Ectodermal cell (in vitro differentiated cells): ENCODE measurements at regions not wholly inside any gene's neighbourhood (a gene's known extent, or its start where the extent isn't known, plus 50 kb on each side); places are given as distances from the start of the nearest gene placed in this dataset.

Experiments
- H3K27ac ChIP-seq: 2 replicates; pipeline ENCODE4 v1.7.0; 2013; ENCODE audit warnings: mild to moderate bottlenecking, low read depth, low read length; ENCODE audit not compliant: insufficient read depth, poor library complexity, severe bottlenecking
- H3K27me3 ChIP-seq: 2 replicates; pipeline ENCODE4 v1.7.0; 2013; ENCODE audit warnings: mild to moderate bottlenecking, low read length; ENCODE audit not compliant: insufficient read depth, control insufficient read depth, poor library complexity, severe bottlenecking
- H3K36me3 ChIP-seq: one replicate; pipeline ENCODE4 v1.7.0; 2013; ENCODE audit warnings: low read length; ENCODE audit not compliant: control insufficient read depth, insufficient read depth
- H3K4me1 ChIP-seq: one replicate; pipeline ENCODE4 v1.7.0; 2013; ENCODE audit warnings: low read length; ENCODE audit not compliant: control insufficient read depth, insufficient read depth
- H3K4me3 ChIP-seq: 2 replicates; pipeline ENCODE4 v1.7.0; 2013; ENCODE audit warnings: low read depth, low read length, control low read depth; ENCODE audit not compliant: insufficient read depth
- H3K9me3 ChIP-seq: 2 replicates; pipeline ENCODE4 v1.7.0; 2013; ENCODE audit warnings: mild to moderate bottlenecking, low read length, moderate library complexity; ENCODE audit not compliant: control insufficient read depth
- WGBS, 2 experiments: methylation state at CpG; one replicate each; pipeline ENCODE4 v1.1.7; 2013; ENCODE audit warnings: missing lambda C conversion rate in 2 of 2; 5-methylcytosine and 5-hydroxymethylcytosine counted together

DNA sequence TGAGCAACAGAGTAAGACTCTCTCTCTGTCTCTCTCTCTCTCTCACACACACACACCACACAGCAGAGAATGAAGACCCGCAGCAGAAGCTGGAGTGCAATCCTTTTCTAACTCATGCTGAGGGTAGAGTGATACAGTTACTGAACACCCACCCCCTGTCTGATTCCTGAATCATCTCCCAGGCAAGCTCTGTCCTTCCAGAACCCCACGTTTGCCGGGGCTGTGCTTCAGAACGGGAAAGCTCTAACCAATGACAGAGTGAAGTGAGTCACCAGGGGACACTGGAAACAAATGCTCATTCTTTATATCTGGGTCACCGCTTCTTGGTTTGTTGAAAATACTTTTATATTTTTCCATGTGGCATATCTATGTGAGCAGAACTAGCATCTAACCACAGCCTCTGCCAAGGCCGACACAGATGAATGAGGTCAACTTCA lies 553.7 kb upstream of the AMELY start:
- H3K4me3 ChIP-seq = no peak overlapping the region
- no peaks in the 10 kb centered on the region for H3K36me3 ChIP-seq
- H3K27ac ChIP-seq = no peak overlapping the region
- H3K27me3 ChIP-seq = no peaks in the 10 kb centered on the region
- H3K4me1 ChIP-seq = no peaks in the 10 kb centered on the region
- 89 to 93% methylated on average over 6 of the region's 6 CpGs for WGBS, 2 experiments
- no peaks in the 10 kb centered on the region for H3K9me3 ChIP-seq

DNA sequence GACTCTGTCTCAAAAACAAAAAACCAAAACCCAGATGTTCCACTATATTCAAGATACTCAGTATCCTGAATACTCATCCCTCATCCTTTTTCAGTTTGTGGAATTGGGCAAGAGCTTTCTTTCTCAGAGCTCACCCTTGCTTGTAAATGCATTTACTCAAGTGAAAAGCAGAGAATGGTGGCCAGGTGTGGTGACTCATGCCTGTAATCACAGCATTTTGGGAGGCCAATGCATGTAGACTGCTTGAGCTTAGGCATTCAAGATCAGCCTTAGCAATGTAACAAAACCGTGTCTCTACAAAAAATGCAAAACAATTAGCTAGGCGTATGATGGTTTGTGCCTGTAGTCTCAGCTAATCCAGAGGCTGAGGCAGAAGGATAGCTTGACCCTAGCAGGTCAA lies 553.2 kb upstream of the AMELY start:
- Histone ChIP-seq H3K4me3 (no peak overlapping the region), H3K27me3 (no peaks in the 10 kb centered on the region), H3K9me3 (no peaks in the 10 kb centered on the region), H3K4me1 (no peaks in the 10 kb centered on the region), H3K36me3 (no peaks in the 10 kb centered on the region), H3K27ac (no peak overlapping the region)
- WGBS, 2 experiments = 67 to 88% methylated on average over 2 of the region's 2 CpGs

DNA sequence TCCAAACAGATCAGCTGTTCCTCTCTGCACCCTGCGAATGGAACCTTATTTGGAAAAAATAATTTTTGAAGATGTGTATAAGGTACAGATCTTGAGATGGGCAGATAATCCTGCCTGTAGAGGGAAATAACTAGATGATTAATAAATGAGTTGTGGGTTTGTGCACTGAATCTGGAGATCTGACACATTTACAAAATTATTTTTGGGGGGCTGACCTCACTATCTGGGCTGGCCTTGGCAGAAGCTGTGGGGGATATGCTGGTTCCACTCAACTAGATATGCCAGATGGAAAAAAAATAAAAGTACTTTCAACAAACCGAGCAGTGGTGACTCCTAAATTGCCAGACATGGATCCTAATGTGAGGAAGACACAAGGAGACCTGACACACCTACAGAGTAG lies 552.2 kb upstream of the AMELY start:
- Histone ChIP-seq H3K9me3 (no peaks in the 10 kb centered on the region), H3K27me3 (no peaks in the 10 kb centered on the region), H3K4me1 (no peaks in the 10 kb centered on the region), H3K4me3 (no peak overlapping the region), H3K36me3 (no peaks in the 10 kb centered on the region), H3K27ac (no peak overlapping the region)
- WGBS, 2 experiments = 94 to 100% methylated on average over 2 of the region's 2 CpGs

DNA sequence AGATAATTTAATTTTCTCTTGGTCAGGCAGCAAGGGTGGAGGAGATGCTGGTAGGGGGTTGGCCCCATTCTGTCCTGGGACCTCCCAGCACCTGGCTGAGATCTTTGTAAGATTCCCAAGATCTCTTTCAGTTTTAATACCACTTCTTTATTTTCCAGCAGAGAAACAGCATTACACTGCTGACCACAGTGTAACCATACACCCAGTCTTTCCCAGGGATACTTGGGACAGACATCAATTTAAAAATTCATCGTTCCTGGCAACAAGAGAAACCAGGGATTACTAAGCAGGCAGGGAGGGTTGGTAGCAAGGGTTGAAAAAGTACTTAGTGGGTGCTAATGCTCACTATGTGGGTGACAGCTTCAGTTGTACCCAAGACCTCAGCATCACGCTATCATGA lies 551.6 kb upstream of the AMELY start:
- Histone ChIP-seq H3K9me3 (no peaks in the 10 kb centered on the region), H3K27ac (no peak overlapping the region), H3K4me1 (no peaks in the 10 kb centered on the region), H3K36me3 (no peaks in the 10 kb centered on the region), H3K27me3 (no peaks in the 10 kb centered on the region), H3K4me3 (no peak overlapping the region)
- 95 to 100% methylated on average over 1 to 2 of the region's 2 CpGs for whole genome bisulfite sequencing, 2 experiments

DNA sequence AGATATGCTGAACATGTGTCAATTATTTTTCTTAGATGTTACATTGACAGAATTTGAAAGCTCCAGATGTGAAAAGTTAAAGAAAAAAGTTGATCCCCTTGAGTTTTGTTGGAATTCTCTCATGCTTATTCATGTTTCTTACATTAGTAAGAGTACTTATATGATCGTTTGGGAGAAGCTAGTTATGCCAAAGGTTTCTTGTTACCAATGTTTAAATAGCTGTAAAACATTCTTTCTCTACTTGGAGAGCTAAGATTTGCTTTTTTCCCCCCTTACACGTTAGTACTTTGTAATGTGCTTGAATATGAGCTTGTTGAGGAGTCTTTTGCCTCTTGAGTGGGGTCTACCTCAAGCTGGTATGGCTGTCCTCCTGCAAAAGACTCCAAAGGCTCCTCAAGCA lies 551.1 kb upstream of the AMELY start:
- H3K36me3 ChIP-seq = no peaks in the 10 kb centered on the region
- H3K27me3 ChIP-seq = no peaks in the 10 kb centered on the region
- no peaks in the 10 kb centered on the region for H3K9me3 ChIP-seq
- H3K27ac ChIP-seq = no peak overlapping the region
- H3K4me1 ChIP-seq = no peaks in the 10 kb centered on the region
- H3K4me3 ChIP-seq = no peak overlapping the region
- WGBS, 2 experiments = no CpG with 5 or more reads among the region's 2 CpGs

DNA sequence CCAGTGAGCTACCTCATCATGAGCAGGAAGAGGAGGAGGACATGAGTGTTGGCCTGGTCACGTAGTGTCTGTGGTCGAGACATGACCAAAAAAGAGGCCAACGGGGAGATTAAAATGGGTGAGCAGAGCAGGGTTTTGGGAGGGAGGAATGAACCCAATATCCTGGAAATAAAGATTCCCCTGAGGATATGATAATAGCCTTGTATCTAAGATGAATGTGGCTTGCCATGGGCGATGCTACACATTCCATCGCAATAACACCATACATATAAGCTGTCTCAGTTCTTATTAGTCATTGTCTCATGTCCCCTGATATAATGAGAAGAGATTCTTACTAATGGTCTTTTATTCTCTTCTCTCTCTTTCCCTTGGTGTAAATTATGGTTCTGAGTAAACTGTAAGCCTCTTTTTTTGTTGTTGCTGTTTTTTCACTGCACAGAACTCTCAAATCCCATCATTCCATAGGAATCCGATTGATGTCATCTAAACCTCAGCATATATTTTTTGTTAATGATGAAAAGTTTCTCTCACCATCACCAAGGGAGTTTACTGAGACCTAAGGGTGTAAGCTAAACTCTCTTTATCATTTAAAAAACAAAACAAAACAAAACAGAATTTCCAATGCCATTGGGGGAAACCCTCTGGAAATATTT lies 550.4 kb upstream of the AMELY start:
- H3K9me3 ChIP-seq = no peaks in the 10 kb centered on the region
- H3K4me3 ChIP-seq = no peak overlapping the region
- WGBS, 2 experiments = 94 to 96% methylated on average over 3 of the region's 6 CpGs
- no peaks in the 10 kb centered on the region for H3K36me3 ChIP-seq
- H3K27me3 ChIP-seq = no peaks in the 10 kb centered on the region
- H3K27ac ChIP-seq = no peak overlapping the region
- no peaks in the 10 kb centered on the region for H3K4me1 ChIP-seq

DNA sequence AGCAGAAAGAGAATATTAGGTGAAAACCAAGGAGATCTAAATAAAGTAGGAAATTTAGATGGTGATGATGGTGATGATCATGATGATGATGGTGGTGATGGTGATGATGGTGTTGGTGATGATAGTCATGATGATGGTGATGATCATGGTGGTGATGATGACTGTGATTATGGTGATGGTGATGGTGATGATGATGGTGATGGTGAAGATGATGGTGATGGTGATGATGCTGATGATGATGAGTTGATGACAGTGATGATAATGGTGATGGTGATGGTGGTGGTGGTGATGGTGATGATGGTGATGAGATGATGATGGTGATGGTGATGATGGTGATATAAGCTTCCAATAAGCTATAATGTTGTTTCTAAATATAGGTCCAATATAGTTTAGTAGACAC lies 548.2 kb upstream of the AMELY start:
- no peaks in the 10 kb centered on the region for H3K4me1 ChIP-seq
- H3K9me3 ChIP-seq = no peaks in the 10 kb centered on the region
- H3K27ac ChIP-seq = no peak overlapping the region
- no peaks in the 10 kb centered on the region for H3K36me3 ChIP-seq
- no peaks in the 10 kb centered on the region for H3K27me3 ChIP-seq
- no peak overlapping the region for H3K4me3 ChIP-seq

DNA sequence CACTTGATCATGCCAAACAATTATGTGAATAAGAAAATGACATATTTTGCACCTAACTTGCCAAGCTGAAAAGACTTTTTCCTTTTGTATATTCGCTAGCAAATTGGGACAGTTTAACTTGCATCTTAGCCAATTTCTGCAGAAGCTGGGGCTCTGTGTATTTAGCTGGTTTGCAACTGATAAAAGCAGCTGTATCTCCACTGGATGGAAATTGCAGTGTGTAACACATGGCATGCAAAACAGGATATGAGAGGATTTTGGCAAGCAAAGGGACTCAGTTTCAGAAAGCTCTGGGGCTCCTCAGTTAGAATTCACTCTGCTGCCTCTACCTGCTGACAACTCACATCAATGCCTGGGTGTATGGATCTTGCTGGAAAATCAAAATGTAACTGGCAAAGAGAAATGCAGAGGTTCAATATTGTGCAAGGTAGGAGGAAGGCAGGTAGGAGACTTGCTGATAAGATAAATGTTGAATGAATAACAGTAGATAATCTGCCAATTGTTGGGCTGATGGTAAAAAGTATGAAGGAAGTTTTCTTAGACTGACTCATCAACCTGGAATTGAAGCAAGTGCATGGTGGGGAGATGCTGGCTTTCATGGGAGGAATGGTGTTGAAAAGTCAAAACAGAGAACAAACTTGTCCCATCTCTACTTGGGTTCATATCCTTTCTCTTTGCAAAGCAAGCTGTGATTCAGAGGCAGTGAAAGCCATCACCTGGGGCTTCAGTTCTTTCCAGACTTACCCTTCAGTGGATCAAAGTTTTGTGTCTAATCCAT lies 546.9 kb upstream of the AMELY start:
- no peak overlapping the region for H3K4me3 ChIP-seq
- no peaks in the 10 kb centered on the region for H3K36me3 ChIP-seq
- no peaks in the 10 kb centered on the region for H3K4me1 ChIP-seq
- H3K9me3 ChIP-seq = no peaks in the 10 kb centered on the region
- WGBS, 2 experiments = 78 to 100% methylated on average over 1 of the region's 1 CpG
- no peak overlapping the region for H3K27ac ChIP-seq
- H3K27me3 ChIP-seq = no peaks in the 10 kb centered on the region

DNA sequence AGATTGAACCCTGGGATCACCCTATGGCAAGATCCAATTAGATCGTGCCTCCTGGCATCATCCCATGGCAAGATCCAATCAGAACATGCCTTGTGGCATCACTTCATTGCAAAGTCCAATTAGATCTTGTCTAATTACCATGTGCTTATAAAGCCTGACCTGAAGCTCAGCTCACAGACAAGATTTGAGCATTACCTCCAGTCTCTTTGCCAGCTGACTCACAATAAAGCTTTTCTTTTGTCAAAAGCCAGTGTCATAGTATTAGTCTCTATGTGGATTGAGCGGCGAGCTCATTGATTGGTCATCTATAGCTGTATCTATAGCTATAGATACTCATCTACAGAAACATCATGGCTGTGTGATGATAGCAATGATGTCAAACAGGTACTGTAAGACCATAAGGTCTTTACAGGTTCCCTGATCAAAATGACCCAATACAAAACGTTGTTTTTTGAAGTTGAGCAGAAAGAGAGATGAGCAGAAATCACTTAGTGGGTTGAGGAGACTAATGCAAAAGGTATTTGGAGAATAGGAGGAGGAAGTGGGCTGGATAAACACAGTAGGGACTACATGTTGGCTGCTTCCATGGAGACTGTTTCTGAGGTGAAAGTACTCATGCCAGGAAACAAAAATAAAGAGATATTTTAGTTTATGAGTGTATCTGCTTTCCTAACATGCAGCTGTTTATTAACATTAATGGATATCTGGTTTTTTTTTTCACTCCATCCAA lies 545.9 kb upstream of the AMELY start:
- Histone ChIP-seq H3K9me3 (no peaks in the 10 kb centered on the region), H3K4me1 (no peaks in the 10 kb centered on the region), H3K27ac (no peak overlapping the region), H3K4me3 (no peak overlapping the region), H3K27me3 (no peaks in the 10 kb centered on the region), H3K36me3 (no peaks in the 10 kb centered on the region)
- WGBS, 2 experiments = 69 to 77% methylated on average over 2 of the region's 4 CpGs

DNA sequence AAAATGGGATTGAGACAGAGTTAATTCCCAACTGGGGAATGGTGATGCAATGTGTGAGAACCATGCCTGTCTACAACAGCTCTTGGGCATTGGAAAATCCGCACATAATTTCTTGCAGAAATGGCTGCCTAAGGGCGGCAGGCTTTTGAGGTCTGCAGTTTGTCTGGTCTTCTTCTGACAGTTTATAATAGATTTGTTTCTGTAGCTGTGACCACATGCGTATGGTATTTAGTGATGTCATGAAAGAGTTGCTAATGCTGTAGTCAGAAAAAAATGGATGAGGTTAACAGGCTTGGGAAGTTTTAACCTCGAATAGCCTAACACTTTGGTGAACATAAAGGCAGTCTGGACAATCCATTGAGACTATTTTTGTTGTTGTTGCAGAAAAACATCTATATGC lies 544.1 kb upstream of the AMELY start:
- no peak overlapping the region for H3K4me3 ChIP-seq
- no peaks in the 10 kb centered on the region for H3K27me3 ChIP-seq
- no peaks in the 10 kb centered on the region for H3K4me1 ChIP-seq
- H3K27ac ChIP-seq = no peak overlapping the region
- no peaks in the 10 kb centered on the region for H3K9me3 ChIP-seq
- H3K36me3 ChIP-seq = no peaks in the 10 kb centered on the region
- WGBS, 2 experiments = 86 to 95% methylated on average over 4 of the region's 4 CpGs
